Inflammatory macrophage treated with lipopolysaccharide for 4 hours (primary cell): ENCODE measurements at regions not wholly inside any gene's neighbourhood (a gene's known extent, or its start where the extent isn't known, plus 50 kb on each side); places are given as distances from the start of the nearest gene placed in this dataset.
A peak's percentile ranks its signal among the peaks of the same experiment; 100 is the strongest.
"Not testable (repeated sequence)": the region's sequence is repeated elsewhere in the genome, so short reads cannot be mapped to it uniquely, and the experiment has no call there.

Experiments
- DNase-seq: peaks from one replicate; pipeline ENCODE4 v3.0.0-alpha.2; 2020

GRCh38 chr7:142636107-142636506, 113.2 kb upstream of the PRSS1 start:
- DNase-seq = not testable (repeated sequence)

DNA sequence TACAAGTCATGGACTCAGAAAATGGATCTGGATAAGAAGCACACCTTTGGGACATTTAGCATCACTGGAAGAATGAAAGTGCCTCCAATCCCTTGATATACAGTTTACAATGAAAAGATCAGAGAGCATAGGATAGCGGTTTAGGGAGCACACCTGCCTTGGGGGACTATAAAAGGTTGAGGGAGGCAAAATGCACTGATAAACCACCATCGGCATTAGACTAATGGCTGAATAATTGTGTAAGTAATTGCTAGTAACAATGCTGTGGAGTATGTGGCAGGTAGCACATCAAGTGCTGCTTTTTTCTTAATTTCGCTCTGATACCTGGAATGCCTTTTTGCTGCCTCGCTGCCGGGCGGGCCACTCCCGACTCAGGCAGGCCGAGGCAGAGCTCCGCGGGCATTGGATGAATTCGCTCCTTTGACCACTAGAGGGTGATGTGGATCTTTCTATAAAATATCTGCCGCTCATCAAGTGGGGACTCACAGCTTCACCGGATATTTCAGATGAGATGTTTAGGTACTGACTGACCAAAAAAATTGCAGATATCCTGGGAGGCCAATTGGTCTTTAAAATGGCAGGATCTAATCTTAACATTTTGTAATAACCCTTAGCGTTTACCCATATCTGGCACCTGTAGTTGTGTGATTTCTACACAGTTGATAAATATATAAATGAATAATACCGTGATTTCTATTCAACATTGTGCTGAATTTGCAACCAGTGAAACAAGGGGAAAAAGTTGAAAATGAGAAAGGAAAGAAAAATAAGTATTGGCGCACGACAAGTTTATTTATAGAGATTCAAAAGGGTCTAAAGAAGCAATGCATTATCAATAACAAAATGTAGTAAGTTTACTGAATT, 116.8 kb upstream of the PRSS1 start:
- DNase-seq = peak; percentile 61

DNA sequence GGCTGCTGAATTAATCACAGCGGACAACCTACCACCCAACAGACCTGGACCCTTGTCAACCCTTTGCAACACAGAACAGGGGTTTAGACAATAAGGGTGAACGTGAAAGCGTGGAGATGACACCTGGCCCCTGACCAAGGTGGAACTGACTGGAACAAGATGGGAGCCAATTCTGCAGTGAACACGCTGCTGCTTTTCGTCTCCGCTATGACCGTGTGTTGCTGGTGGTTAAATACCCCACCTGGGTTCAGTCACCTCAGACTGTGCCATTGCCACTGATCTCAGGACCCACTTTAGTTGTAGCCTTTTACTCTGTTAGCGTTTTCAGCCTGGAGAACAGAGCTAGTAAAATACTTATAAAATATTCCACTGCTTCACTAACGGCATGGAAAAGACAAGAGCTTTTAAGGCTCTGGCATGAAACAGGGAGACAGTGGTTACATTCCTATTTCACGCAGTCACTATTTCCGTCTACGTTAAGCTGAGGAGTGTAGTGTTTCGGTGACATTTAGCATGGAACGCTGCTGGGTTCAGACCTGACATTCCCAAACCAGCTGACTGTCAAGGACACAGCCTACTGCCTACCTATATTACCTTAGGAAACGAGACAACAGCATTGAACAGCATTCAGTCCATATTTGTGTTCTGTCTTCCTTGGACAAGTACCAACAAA, 119.5 kb upstream of the PRSS1 start:
- DNase-seq = no peak

DNA sequence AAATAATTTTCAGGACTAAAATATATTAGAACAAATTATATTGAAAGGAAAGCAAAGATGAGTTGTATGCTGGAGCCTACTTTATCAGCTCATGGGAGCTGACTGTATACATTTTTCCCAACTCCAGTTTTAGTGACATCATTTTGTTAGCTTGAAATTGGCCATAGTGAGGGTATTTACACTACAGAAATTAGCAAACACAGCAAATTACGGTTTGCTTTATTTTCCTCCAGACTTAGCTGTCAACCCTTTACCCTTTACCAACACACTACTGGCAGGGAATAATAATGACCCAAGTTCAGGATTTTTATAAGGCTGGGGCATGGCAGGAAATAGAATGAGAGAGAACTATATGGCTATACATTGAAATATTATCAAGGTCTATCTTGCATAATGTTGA, 120.3 kb upstream of the PRSS1 start:
- no peak for DNase-seq

DNA sequence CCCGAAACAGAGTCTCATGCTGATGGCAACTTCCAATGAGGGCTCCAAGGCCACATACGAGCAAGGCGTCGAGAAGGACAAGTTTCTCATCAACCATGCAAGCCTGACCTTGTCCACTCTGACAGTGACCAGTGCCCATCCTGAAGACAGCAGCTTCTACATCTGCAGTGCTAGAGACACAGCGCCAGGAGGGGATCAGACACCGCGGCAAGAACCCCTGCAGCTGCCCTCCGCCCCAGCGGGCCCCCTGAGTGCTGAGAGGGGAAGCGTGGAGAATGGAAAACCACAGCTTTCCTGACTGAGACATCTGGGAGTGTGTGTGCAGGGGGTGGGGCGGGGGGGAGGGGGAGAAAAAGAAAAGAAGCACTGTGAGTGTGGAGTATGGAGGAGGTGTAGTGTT, 122.0 kb upstream of the PRSS1 start:
- not testable (repeated sequence) for DNase-seq

- DNase-seq = peak; percentile 67
These were observed 122.7 kb upstream of the PRSS1 start for GRCh38 chr7:142626420-142627035.

DNA sequence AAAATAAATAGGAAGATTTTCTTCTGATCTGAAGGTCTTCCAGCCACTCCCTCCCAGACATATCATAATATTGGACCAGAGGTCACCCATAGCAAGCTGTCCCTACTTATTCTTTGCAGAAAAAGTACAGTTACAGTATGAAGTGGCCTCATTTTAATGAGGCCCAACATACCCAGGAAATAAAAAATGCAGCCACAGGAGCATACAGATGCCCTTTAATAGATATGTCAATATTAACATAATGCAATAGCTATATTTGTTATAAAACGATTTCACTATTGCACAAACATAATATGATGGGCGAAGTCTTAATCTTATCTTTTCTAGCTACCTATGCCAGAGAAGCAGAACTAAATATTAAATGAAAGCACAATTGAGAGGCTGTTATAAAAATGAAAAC, 124.1 kb upstream of the PRSS1 start:
- not testable (repeated sequence) for DNase-seq

GRCh38 chr7:142620402-142620801, 128.9 kb upstream of the PRSS1 start:
- DNase-seq = no peak

DNA sequence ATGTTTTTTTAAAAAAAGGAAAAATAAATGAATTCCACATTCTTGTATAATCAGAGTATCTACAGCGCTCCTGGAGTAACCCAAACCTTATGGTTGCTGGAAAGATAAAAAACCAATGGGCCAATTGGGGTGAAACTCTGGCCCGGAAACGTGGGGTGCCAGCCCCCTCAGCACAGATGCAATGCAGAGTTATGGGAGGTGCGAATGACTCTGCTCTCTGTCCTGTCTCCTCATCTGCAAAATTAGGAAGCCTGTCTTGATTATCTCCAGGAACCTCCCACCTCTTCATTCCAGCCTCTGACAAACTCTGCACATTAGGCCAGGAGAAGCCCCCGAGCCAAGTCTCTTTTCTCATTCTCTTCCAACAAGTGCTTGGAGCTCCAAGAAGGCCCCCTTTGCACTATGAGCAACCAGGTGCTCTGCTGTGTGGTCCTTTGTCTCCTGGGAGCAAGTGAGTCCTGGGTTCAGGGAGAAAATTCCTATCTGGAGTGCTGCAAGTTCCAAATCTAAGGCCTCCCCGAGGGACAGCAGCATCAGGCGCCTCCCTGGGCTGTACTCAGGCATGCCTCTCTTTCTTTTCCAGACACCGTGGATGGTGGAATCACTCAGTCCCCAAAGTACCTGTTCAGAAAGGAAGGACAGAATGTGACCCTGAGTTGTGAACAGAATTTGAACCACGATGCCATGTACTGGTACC, 130.5 kb upstream of the PRSS1 start:
- no peak for DNase-seq

DNA sequence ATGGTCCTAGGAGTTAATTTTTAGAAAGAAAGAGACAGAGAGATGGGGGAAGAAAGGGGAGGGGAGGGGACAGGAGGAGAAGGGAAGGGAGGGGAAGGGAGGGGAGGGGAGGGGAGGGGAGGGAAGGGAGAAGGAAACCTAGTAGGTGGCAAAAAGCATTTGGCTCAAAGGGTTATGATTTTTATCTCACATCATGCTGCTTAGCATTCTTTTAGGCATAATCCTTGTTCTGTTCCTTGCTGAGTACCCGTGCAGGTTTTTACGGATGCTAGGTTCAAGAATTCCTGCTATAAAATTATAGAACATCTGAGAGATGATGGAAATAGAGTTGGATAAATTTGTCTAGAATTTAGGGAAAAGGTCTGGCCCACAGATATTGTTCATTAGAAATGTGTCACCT, 132.4 kb upstream of the PRSS1 start:
- DNase-seq = no peak

GRCh38 chr7:142616121-142616643, 133.1 kb upstream of the PRSS1 start:
- DNase-seq = no peak

DNA sequence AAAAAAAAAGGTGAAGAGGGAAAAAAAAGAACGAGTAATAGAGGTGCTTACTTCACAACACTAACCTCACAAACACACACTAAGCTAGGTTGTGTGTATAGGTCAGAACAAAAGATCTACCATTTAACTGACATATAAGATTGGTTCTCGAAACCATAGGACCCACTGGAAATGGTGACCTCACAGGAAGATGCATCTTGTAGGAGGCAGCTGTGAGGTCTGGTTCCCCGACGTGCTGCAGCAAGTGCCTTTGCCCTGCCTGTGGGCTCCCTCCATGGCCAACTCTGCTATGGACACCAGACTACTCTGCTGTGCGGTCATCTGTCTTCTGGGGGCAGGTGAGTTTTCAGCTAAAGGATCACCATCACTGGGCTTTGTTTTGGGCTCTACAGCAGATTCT, 133.8 kb upstream of the PRSS1 start:
- DNase-seq = no peak

DNA sequence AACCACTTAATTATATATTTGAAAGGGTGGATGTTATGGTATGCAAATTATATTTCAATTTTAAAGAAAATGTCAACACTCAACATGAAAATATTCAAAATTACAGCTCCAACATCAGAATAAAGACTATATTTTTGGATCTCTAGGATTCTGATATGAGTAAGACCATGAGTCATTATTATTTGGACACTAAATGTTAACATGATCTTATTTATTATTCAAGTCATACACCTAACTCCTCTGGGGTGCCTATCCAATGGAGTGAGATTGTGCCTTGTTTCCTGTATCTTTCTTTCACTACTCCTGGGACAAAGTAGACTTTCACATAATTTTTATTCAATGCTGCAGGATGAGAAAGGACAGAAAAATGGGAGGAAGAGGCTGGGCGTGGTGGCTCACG, 135.2 kb upstream of the PRSS1 start:
- DNase-seq = no peak

DNA sequence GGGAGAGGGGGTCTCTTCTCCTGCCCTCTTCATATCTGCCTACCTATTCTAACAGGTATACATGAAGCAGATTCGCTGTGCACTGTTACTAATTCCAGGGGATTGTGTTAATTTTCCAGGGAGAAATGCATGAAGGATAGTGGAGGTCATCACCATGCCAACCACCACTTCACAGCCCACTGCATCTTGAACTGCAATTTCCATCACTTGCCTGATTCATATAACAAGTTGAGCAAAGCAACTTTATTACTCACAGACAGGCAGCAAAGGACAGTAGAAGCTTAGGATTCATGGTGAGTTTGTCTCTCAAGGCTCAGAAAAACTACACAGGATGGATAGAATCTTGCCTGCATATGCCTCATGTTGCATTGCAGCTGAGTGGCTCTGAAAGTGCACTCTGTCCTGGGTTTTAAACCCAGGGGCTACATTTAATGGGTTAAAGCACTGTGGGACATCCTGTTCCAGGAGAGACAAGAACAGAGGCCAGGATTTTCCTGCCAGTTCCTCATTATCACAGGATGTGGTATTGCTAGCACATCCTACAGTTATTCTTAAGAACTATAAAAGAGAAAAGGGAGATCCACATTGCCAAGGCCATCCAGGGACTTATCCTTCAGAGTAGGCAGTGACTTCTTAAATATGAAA, 136.9 kb upstream of the PRSS1 start:
- no peak for DNase-seq

DNA sequence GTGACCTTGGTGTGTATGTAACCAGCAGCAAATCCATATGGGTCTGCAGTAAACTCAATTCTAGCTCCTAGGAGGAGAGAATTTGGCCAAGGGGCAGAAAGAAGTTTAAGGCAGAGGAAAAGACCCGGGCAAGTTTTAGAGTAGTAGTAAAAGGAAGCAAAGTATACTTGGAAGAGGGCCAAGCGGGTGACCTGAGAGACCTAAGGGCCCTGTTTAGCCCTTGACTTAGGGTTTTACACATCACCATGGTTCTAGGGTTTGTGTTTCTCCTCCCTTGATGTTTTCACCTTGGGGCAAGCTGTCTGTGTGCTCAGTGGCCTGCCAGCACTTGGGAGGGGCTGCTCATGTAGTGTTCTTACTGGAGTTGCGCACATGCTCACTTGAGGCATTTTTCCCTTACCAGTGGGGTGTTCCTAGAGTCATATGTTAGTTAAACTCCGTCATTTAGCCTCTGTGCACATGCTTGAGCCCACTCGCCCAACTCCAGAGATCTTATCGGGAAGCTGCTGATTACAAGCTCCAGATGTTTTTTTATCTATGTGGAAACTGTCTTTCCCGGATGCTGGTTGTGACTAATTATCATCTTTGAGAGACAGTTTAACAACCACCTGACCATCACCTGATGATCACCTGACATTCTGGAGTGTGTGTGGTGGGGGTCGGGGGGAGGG, 137.6 kb upstream of the PRSS1 start:
- no peak for DNase-seq

DNA sequence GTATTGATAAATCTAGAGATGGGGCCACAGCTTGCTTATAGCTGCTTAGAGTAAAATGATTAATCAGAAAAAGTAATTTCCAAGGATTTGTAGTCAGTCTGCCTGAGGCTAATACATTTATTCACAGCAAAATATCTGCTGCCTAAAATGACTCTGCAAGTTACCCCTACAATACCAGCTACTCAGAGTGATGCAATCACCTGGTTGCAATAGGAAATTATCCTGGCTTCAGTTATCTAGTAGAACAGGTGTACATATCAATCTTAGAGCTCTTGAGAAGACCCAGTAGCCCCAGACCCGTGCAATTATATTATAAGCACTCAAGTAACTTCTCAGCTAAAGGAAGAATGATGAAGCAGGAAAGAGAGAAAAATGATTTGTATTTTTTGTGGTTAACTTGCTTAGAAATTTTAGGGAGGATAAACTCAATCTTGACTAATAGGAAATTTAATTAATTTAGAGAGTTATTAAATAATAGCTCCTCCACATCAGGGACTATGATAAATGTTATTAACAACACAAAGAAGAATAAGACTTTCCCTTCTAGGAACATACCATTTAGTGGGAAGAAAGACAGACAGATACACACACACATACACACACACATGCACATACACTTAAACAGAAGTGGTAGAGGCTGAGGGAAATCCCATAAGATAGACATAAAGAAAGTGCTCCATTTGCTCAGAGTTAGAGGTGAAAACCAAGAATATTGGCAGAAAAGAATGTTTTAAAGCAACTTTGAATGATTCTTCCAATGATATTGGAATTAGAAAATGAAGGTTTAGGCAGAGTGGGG, 140.4 kb upstream of the PRSS1 start:
- no peak for DNase-seq

GRCh38 chr7:142607351-142607750, 141.9 kb upstream of the PRSS1 start:
- peak; percentile 11 for DNase-seq

DNA sequence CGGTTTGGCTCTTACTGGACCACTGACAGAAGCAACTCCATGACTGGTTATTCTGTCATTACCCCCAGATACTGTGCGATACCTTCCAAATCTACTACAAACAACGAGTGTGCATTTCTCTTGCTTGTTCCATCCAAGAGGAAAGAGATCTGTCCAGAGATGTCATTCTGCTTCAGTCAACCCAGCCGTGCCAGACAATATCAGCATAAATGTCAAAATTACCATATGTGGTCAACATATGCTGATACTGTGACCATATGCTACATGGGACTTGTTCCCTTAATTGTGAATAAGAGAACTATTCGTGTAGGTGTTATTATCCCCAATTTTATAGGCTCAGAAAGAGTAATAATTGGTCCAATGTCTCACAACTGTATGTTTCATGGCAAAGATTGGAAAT, 143.2 kb upstream of the PRSS1 start:
- DNase-seq = no peak

DNA sequence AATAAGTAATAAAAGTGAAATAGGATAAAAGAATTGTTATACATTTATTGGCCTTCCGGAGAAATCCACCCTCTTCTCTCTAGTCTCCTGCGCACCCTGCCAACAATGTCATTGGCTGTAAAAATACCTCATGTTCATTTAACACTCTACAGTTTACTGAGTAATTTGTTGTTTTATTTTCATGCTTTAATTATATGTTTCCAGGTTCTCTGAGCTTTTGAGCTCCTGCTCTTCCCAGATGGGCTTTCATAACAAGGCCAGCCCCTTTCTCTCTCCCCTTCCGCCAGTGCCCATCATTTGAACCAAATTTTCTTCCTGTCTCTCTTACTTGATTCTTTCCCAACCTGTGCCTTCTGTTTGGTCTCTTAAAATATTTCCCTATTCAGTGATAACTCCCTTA, 144.6 kb upstream of the PRSS1 start:
- no peak for DNase-seq

GRCh38 chr7:142603870-142604448, 145.3 kb upstream of the PRSS1 start:
- peak; percentile 63 for DNase-seq

- DNase-seq = no peak
These were observed 146.5 kb upstream of the PRSS1 start for GRCh38 chr7:142602756-142603155.
